ENCODE measurements at regions not wholly inside any gene's neighbourhood (a gene's known extent, or its start where the extent isn't known, plus 50 kb on each side); places are given as distances from the start of the nearest gene placed in this dataset.

DNA sequence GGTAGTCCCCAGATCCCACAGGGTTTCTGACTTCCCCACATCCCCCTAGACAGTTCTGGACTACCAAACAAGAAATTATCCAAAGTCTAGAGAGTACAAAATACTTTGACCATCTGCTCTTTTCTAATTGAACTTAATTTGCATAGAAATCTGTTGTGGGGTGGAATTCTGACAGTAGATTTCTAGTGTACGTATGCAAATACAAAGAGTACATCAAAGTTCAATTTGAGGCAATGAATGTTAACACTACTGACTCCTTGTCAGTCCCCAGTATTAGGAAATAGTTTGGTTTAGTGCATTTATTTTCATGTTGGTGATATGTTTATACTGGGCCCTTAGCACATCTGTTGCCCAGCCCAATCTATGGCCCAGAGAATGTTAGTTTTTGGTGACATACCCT lies 292.6 kb downstream of the CETN3 start:
- TF ChIP-seq POLR2A (IDR thresholded peaks at IDR 0.05; ENCODE audit: low read depth, low read length) (no peak), POLR2AphosphoS5 (IDR thresholded peaks at IDR 0.05; ENCODE audit: low read depth, low read length) (no peak), TAF1 (IDR thresholded peaks at IDR 0.05; ENCODE audit: low read depth, low read length) (no peak), SPI1 (IDR thresholded peaks at IDR 0.05; ENCODE audit: low read depth, low read length) (no peak), PAX5 (IDR thresholded peaks at IDR 0.05; ENCODE audit: insufficient read depth, low read length, severe bottlenecking) (no peak)
